ENCODE measurements at regions not wholly inside any gene's neighbourhood (a gene's known extent, or its start where the extent isn't known, plus 50 kb on each side); places are given as distances from the start of the nearest gene placed in this dataset.

- H3K4me1 ChIP-seq (ENCODE audit: control insufficient read depth, insufficient read depth, low read length) = no peaks in the 10 kb centered on the region
- no peak overlapping the region for H3K9ac ChIP-seq (ENCODE audit: low read length in 2 of 2)
- no peaks in the 10 kb centered on the region for H3K27me3 ChIP-seq (ENCODE audit: control insufficient read depth in 1 of 2, insufficient read depth in 2 of 2, low read length in 2 of 2)
- H3K36me3 ChIP-seq (ENCODE audit: control insufficient read depth in 2 of 2, insufficient read depth in 2 of 2, low read length in 2 of 2) = no peaks in the 10 kb centered on the region
- no peak overlapping the region for H3K27ac ChIP-seq (ENCODE audit: low read length)
- H3K9me3 ChIP-seq (ENCODE audit: control insufficient read depth in 2 of 2, low read length in 2 of 2) = no peaks in the 10 kb centered on the region
- H3K4me3 ChIP-seq (ENCODE audit: low read length in 2 of 2) = no peak overlapping the region
These were observed 439.3 kb upstream of the PRICKLE1 start for GRCh38 chr12:43028826-43029225.

GRCh38 chr12:43022838-43023237 lies 433.3 kb upstream of the PRICKLE1 start:
- Histone ChIP-seq H3K4me1 (ENCODE audit: control insufficient read depth, insufficient read depth, low read length) (no peaks in the 10 kb centered on the region), H3K9me3 (ENCODE audit: control insufficient read depth in 2 of 2, low read length in 2 of 2) (no peaks in the 10 kb centered on the region), H3K9ac (ENCODE audit: low read length in 2 of 2) (no peak overlapping the region), H3K36me3 (ENCODE audit: control insufficient read depth in 2 of 2, insufficient read depth in 2 of 2, low read length in 2 of 2) (no peaks in the 10 kb centered on the region), H3K27ac (ENCODE audit: low read length) (no peak overlapping the region), H3K4me3 (ENCODE audit: low read length in 2 of 2) (no peak overlapping the region), H3K27me3 (ENCODE audit: control insufficient read depth in 1 of 2, insufficient read depth in 2 of 2, low read length in 2 of 2) (no peaks in the 10 kb centered on the region)

GRCh38 chr12:43015090-43015737 lies 425.7 kb upstream of the PRICKLE1 start:
- H3K27ac ChIP-seq (ENCODE audit: low read length) = no peak overlapping the region
- H3K4me3 ChIP-seq (ENCODE audit: low read length in 2 of 2) = no peak overlapping the region
- H3K4me1 ChIP-seq (ENCODE audit: control insufficient read depth, insufficient read depth, low read length) = no peaks in the 10 kb centered on the region
- H3K36me3 ChIP-seq (ENCODE audit: control insufficient read depth in 2 of 2, insufficient read depth in 2 of 2, low read length in 2 of 2) = no peaks in the 10 kb centered on the region
- H3K9me3 ChIP-seq (ENCODE audit: control insufficient read depth in 2 of 2, low read length in 2 of 2) = no peaks in the 10 kb centered on the region
- no peak overlapping the region for H3K9ac ChIP-seq (ENCODE audit: low read length in 2 of 2)
- no peaks in the 10 kb centered on the region for H3K27me3 ChIP-seq (ENCODE audit: control insufficient read depth in 1 of 2, insufficient read depth in 2 of 2, low read length in 2 of 2)

- no peak overlapping the region for H3K9ac ChIP-seq (ENCODE audit: low read length in 2 of 2)
- no peaks in the 10 kb centered on the region for H3K36me3 ChIP-seq (ENCODE audit: control insufficient read depth in 2 of 2, insufficient read depth in 2 of 2, low read length in 2 of 2)
- H3K9me3 ChIP-seq (ENCODE audit: control insufficient read depth in 2 of 2, low read length in 2 of 2) = no peaks in the 10 kb centered on the region
- H3K4me1 ChIP-seq (ENCODE audit: control insufficient read depth, insufficient read depth, low read length) = no peaks in the 10 kb centered on the region
- H3K27ac ChIP-seq (ENCODE audit: low read length) = no peak overlapping the region
- H3K27me3 ChIP-seq (ENCODE audit: control insufficient read depth in 1 of 2, insufficient read depth in 2 of 2, low read length in 2 of 2) = no peaks in the 10 kb centered on the region
- H3K4me3 ChIP-seq (ENCODE audit: low read length in 2 of 2) = no peak overlapping the region
These were observed 421.9 kb upstream of the PRICKLE1 start for GRCh38 chr12:43011383-43011926.

GRCh38 chr12:43009846-43010240 lies 420.3 kb upstream of the PRICKLE1 start:
- H3K9ac ChIP-seq (ENCODE audit: low read length in 2 of 2) = no peak overlapping the region
- no peak overlapping the region for H3K4me3 ChIP-seq (ENCODE audit: low read length in 2 of 2)
- H3K27me3 ChIP-seq (ENCODE audit: control insufficient read depth in 1 of 2, insufficient read depth in 2 of 2, low read length in 2 of 2) = no peaks in the 10 kb centered on the region
- H3K9me3 ChIP-seq (ENCODE audit: control insufficient read depth in 2 of 2, low read length in 2 of 2) = no peaks in the 10 kb centered on the region
- H3K27ac ChIP-seq (ENCODE audit: low read length) = no peak overlapping the region
- H3K36me3 ChIP-seq (ENCODE audit: control insufficient read depth in 2 of 2, insufficient read depth in 2 of 2, low read length in 2 of 2) = no peaks in the 10 kb centered on the region
- H3K4me1 ChIP-seq (ENCODE audit: control insufficient read depth, insufficient read depth, low read length) = no peaks in the 10 kb centered on the region

- Histone ChIP-seq H3K27ac (ENCODE audit: low read length) (no peak overlapping the region), H3K36me3 (ENCODE audit: control insufficient read depth in 2 of 2, insufficient read depth in 2 of 2, low read length in 2 of 2) (no peaks in the 10 kb centered on the region), H3K4me1 (ENCODE audit: control insufficient read depth, insufficient read depth, low read length) (no peaks in the 10 kb centered on the region), H3K9me3 (ENCODE audit: control insufficient read depth in 2 of 2, low read length in 2 of 2) (no peaks in the 10 kb centered on the region), H3K9ac (ENCODE audit: low read length in 2 of 2) (no peak overlapping the region), H3K27me3 (ENCODE audit: control insufficient read depth in 1 of 2, insufficient read depth in 2 of 2, low read length in 2 of 2) (no peaks in the 10 kb centered on the region), H3K4me3 (ENCODE audit: low read length in 2 of 2) (no peak overlapping the region)
These were observed 419.7 kb upstream of the PRICKLE1 start for GRCh38 chr12:43008953-43009845.

GRCh38 chr12:43004908-43005307 lies 415.4 kb upstream of the PRICKLE1 start:
- Histone ChIP-seq H3K9ac (ENCODE audit: low read length in 2 of 2) (no peak overlapping the region), H3K9me3 (ENCODE audit: control insufficient read depth in 2 of 2, low read length in 2 of 2) (no peaks in the 10 kb centered on the region), H3K27ac (ENCODE audit: low read length) (no peak overlapping the region), H3K4me1 (ENCODE audit: control insufficient read depth, insufficient read depth, low read length) (no peaks in the 10 kb centered on the region), H3K36me3 (ENCODE audit: control insufficient read depth in 2 of 2, insufficient read depth in 2 of 2, low read length in 2 of 2) (no peaks in the 10 kb centered on the region), H3K27me3 (ENCODE audit: control insufficient read depth in 1 of 2, insufficient read depth in 2 of 2, low read length in 2 of 2) (no peaks in the 10 kb centered on the region), H3K4me3 (ENCODE audit: low read length in 2 of 2) (no peak overlapping the region)

GRCh38 chr12:43004141-43004540 lies 414.6 kb upstream of the PRICKLE1 start:
- Histone ChIP-seq H3K4me3 (ENCODE audit: low read length in 2 of 2) (no peak overlapping the region), H3K27ac (ENCODE audit: low read length) (no peak overlapping the region), H3K9me3 (ENCODE audit: control insufficient read depth in 2 of 2, low read length in 2 of 2) (no peaks in the 10 kb centered on the region), H3K4me1 (ENCODE audit: control insufficient read depth, insufficient read depth, low read length) (no peaks in the 10 kb centered on the region), H3K9ac (ENCODE audit: low read length in 2 of 2) (no peak overlapping the region), H3K36me3 (ENCODE audit: control insufficient read depth in 2 of 2, insufficient read depth in 2 of 2, low read length in 2 of 2) (no peaks in the 10 kb centered on the region), H3K27me3 (ENCODE audit: control insufficient read depth in 1 of 2, insufficient read depth in 2 of 2, low read length in 2 of 2) (no peaks in the 10 kb centered on the region)

GRCh38 chr12:42996869-42997431 lies 407.4 kb upstream of the PRICKLE1 start:
- Histone ChIP-seq H3K27ac (ENCODE audit: low read length) (no peak overlapping the region), H3K9me3 (ENCODE audit: control insufficient read depth in 2 of 2, low read length in 2 of 2) (no peaks in the 10 kb centered on the region), H3K4me3 (ENCODE audit: low read length in 2 of 2) (no peak overlapping the region), H3K4me1 (ENCODE audit: control insufficient read depth, insufficient read depth, low read length) (no peaks in the 10 kb centered on the region), H3K9ac (ENCODE audit: low read length in 2 of 2) (no peak overlapping the region), H3K36me3 (ENCODE audit: control insufficient read depth in 2 of 2, insufficient read depth in 2 of 2, low read length in 2 of 2) (no peaks in the 10 kb centered on the region), H3K27me3 (ENCODE audit: control insufficient read depth in 1 of 2, insufficient read depth in 2 of 2, low read length in 2 of 2) (no peaks in the 10 kb centered on the region)

GRCh38 chr12:42992826-42993225 lies 403.3 kb upstream of the PRICKLE1 start:
- H3K27ac ChIP-seq (ENCODE audit: low read length) = no peak overlapping the region
- no peak overlapping the region for H3K9ac ChIP-seq (ENCODE audit: low read length in 2 of 2)
- H3K4me1 ChIP-seq (ENCODE audit: control insufficient read depth, insufficient read depth, low read length) = no peaks in the 10 kb centered on the region
- H3K27me3 ChIP-seq (ENCODE audit: control insufficient read depth in 1 of 2, insufficient read depth in 2 of 2, low read length in 2 of 2) = no peaks in the 10 kb centered on the region
- no peak overlapping the region for H3K4me3 ChIP-seq (ENCODE audit: low read length in 2 of 2)
- no peaks in the 10 kb centered on the region for H3K36me3 ChIP-seq (ENCODE audit: control insufficient read depth in 2 of 2, insufficient read depth in 2 of 2, low read length in 2 of 2)
- H3K9me3 ChIP-seq (ENCODE audit: control insufficient read depth in 2 of 2, low read length in 2 of 2) = no peaks in the 10 kb centered on the region
